ENCODE measurements at regions not wholly inside any gene's neighbourhood (a gene's known extent, or its start where the extent isn't known, plus 50 kb on each side); places are given as distances from the start of the nearest gene placed in this dataset.
"Not testable (repeated sequence)": the region's sequence is repeated elsewhere in the genome, so short reads cannot be mapped to it uniquely, and the experiment has no call there.

DNA sequence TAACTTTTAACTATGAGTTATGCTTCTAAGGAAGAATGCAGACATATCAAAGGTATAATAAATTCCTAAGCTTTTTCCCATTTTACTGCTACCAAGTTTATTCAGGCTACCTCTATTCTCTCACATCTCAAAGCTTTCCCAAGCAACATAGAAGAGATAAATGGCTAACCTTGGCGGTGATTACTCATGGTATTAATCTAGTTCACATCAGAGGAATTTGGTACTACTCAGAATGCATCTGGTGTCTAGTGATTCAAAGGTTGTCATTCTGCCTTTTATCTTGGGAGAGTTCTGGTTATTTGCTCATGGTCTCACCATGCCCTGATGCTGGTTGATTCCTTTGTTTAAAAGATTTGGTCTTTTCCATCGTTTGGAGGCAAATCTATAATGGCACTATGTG is 182.7 kb downstream of the TAF11L14 start:
- DNase-seq (ENCODE audit: insufficient read length, low spot score) (no peak), FAIRE-seq (no peak)

DNA sequence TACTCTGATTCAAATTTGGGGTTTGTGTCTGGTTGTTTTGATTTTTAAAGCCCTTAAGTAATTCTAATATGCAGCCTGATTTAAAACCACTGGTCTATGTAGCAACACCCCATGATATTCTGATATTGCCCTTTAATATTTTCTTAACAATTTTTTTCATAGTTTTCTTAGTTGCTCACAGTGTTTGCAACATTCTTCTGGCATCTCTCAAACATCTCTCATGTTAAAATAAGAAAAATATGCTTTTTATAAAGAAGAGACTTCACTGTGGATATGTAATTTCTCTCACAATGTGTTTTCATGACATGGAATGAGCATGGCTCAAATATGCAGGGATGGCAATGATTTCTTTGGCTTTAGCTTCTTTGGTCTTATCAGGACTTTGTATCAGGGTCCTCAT is 183.7 kb downstream of the TAF11L14 start:
- FAIRE-seq, result no peak

DNA sequence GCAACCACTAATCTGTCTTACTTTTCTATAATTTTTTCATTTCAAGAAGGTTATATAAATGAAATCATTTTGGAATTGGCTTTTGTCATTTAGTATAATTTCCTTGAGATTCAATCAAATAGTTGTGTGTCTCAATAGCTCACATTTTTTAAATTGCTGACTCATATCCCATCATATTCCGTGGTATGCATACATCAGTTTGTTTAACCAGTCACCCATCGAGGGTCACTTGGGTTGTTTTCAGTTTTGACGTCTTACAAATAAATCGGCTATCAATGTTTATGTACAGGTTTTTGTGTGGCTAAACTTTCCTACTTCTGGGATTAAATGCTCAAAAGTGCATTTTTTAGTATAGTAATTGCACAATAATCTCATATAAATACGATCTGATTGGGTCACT is 185.5 kb downstream of the TAF11L14 start:
- no peak for DNase-seq (ENCODE audit: insufficient read length, low spot score)
- peak; percentile 33 for FAIRE-seq

More for the DNA sequence above, 183.7 kb downstream of the TAF11L14 start:
- DNase-seq (ENCODE audit: insufficient read length, low spot score), result no peak

DNA sequence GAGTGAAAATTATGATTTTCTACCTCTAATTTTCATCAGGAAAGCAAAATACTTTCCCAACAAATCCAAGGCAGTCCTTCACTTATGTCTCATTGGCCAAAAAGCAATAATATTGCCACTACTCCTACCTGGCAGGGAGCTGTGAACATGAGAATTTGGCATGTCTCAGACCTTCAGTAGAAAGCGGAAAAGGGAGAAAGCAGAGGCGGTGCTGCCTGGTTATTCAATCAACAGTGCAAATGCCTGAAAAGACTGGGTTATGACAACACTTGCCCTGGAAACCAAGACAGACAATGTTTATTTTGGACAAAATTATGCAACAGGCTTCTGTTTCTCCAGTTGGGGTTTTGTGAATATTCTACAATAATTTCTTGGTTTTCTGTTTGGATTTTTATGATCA is 194.4 kb downstream of the TAF11L14 start:
- DNase-seq (ENCODE audit: insufficient read length, low spot score), result no peak
- FAIRE-seq, result no peak

DNA sequence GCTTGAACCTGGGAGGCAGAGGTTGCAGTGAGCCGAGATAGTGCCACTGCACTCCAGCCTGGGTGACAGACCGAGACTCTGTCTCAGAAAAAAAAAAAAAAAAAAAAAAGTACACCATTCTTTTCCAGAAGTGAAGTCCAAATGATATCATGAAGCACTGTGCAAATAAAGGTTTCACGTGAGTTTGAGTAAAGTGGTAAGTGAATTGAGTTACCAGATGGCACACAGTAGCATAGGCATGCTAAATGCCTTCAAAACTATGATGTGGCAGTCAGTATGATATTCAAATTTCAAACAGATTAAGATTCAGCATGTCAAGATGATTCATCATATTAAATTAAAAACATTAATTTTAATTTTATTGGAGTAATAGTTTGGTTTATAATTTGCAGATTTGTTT is 195.2 kb downstream of the TAF11L14 start:
- DNase-seq (ENCODE audit: insufficient read length, low spot score) (no peak), FAIRE-seq (no peak)

DNA sequence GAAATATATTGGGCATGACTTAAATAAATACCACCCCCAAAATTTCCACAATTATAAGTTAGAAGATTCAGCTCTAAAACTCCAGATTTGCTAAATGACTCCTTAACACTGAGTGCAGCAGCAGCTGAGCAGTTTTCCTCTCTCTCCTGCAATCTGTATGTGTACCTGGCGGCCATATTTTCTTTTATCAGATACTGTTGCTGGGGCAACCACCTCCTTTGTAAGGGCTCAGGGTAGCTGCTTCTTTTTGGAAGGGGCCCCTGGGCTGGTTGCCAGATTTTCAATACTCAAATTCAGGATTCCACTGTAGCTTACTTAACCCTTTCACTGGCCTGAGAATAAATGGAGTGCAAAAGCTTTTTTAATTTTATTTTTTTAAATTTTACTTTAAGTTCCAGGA is 197.0 kb downstream of the TAF11L14 start:
- DNase-seq (ENCODE audit: insufficient read length, low spot score), result no peak
- no peak for FAIRE-seq

DNA sequence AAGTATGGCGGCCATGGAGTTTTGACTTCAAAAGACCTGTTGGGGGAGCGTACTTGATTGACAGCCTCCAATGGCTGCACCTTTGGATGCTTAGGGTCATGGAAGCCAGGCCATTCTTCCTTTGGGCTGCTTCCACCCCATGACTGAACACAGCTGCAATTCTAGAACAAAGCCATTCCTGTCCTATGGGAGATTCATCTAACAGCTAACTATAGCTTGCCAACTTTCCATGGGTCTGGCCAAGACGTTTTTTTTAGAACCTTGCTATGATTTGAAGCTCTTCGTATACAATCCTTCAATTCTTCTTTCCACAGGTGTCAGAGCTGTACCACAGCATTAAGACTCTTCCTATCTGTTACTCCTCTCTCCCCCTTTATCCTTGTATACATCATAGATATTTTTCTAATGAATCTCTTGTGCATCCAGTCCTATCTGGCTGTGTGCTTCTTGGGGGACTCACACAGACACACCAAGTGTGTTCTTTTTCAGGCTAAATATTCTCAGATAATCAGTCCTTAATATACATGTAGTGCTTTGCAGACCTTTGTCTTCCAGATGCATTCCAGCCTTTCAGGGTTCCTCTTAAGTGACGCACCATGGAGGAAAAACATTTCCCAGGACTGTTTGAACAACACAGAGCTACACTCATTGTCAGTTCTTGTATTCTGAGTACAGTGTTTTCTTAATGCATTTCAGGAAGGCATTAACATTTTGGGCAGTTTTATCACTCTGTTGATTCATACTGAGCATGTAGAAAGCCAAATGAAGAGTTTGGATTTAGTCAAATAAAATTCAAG is 198.9 kb downstream of the TAF11L14 start:
- no peak for FAIRE-seq
- DNase-seq (ENCODE audit: insufficient read length, low spot score), result no peak

DNA sequence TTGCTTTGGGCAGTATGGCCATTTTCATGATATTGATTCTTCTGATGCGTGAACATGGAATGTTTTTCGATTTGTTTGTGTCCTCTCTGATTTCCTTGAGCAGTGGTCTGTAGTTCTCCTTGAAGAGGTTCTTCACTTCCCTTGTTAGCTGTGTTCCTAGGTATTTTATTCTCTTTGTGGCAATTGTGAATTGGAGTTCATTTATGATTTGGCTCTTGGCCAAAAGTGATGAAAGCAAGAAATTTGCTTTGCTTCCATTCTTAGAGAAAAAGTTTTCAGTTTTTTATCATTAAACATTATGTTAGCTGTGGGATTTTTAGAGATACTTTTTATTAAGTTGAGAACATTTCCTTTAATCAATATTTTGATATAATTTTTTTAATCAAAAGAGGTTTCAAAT is 203.5 kb downstream of the TAF11L14 start:
- FAIRE-seq (no peak), DNase-seq (ENCODE audit: insufficient read length, low spot score) (no peak)

DNA sequence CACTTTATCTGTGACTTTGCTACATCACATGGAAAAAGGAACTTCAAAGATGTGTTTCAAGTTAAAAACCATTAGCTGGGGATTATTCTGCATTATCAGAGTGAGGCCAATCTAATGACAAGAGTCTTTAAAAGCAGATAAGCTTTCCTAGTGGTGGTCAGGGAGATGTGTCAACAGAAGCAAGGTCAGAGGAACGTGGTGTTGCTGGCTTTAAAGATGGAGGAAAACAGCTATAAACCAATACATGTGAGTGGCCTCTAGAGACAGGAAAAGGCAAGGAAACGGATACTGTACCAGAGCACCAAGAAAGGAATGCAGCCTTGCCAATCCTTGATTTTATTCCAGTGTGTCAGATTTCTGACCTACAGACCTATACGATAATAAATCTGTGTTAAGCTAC is 204.2 kb downstream of the TAF11L14 start:
- FAIRE-seq, result peak; percentile 49
- no peak for DNase-seq (ENCODE audit: insufficient read length, low spot score)

DNA sequence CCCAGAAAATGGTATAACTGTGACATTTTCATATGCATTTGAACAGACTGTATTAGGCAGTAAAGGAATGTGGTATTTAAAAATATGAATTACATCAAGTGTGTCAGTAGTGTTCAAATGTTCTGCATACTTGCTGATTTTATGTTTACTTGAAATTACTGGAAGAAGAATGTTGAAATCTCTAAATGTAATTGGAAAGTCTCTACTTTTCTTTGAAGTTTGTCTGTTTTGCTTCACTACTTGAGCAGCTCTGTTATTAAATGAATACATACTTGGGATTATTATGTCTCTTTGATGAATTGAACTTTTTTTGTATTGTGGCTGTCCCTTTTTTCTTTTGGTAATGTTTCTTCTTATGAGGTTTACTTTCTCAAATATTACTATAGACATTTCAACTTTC is 205.6 kb downstream of the TAF11L14 start:
- DNase-seq (ENCODE audit: insufficient read length, low spot score), result no peak
- FAIRE-seq, result no peak

DNA sequence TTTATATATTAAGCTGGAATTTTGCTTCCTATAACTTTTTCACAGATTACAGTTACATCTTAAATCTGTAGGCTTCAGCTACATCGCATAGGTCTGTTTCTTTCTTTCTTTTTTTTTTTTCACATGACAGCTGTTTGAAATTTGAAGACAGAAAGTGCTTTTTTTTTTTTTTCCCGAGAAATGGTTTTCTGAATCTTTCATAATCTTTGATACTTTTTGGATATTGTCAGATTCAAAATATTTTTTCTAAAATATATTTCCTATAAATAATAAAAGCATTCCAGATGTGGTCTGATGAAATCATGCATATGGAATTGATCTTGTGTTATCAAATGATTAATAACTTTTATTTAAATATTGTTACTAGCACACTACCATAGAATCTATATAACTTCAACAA is 212.2 kb downstream of the TAF11L14 start:
- FAIRE-seq, result no peak

DNA sequence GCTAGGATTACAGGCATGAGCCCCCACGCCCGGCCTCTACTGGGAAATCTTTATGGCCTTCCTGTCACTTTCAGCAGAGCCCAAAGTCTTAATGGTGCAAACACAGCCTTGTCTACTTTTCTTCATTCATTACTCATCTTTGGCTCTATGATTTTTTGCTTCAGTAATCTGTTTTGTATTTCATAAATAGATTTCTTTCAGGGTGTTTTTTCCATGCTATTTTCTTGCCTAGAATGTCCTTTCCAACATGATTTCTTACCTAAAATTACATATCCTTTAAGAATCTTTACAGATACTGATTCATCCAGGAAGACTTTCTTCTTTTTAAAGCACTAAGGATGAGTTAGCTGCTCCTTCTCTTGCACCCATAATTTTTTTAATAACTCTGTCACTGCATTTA is 213.0 kb downstream of the TAF11L14 start:
- no peak for DNase-seq (ENCODE audit: insufficient read length, low spot score)
- no peak for FAIRE-seq

More for the DNA sequence above, 212.2 kb downstream of the TAF11L14 start:
- DNase-seq (ENCODE audit: insufficient read length, low spot score), result no peak

DNA sequence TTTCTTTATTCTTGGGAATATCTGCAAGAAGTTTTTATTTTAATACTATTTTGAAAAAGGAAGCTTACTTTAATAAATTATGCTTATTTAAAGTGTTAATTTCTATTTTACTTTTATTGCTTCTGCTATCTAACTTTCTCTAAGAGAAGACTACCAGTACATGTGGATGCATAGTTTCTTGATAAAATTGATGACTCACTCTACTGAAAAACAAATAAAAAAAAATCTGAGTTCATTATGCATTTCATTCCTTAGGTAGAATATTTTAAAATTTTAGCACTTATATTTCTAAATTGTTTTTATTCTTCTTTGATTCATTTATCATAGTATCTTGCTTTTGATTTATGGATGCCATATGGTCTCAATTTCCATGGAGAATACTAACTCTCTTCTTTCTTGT is 217.9 kb downstream of the TAF11L14 start:
- no peak for FAIRE-seq
- no peak for DNase-seq (ENCODE audit: insufficient read length, low spot score)

DNA sequence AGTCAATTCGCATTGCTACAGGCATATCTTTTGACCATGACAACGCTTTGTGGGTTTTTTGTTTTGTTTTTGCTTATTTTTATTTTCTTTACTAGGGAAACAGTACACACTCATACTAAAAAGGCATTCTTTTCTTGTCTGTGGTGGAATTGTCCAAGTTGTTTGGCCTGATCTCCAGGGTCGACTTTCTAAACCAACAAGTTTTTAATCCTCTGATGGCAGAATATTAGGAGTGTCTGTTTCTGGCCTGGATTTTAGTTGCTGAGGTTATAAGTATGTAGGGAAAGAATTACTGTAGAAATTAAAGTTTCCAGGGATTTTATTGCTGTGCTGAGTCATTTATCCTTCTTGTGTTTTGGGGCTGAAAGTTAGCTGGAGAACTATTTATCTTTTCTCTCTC is 218.5 kb downstream of the TAF11L14 start:
- FAIRE-seq (no peak), DNase-seq (ENCODE audit: insufficient read length, low spot score) (no peak)

DNA sequence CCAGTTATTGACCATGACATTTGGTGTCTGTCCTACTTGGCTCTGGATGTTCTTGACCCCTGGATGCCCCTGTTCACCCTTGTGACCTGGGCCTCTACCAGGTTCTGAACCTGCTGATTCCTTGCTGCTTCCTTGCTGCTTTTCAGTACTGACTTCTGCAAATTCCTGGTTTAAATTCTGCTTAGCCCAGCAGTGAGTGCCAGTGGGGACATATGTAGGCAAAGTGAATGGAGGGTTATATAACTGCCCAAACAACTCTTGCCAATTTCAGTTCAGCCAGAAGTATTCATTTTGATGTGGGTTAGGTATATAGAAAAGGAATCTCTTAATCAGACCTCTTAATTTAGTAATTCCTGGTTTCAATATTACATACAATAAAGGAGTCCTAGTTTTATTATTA is 220.6 kb downstream of the TAF11L14 start:
- no peak for DNase-seq (ENCODE audit: insufficient read length, low spot score)
- FAIRE-seq, result no peak

DNA sequence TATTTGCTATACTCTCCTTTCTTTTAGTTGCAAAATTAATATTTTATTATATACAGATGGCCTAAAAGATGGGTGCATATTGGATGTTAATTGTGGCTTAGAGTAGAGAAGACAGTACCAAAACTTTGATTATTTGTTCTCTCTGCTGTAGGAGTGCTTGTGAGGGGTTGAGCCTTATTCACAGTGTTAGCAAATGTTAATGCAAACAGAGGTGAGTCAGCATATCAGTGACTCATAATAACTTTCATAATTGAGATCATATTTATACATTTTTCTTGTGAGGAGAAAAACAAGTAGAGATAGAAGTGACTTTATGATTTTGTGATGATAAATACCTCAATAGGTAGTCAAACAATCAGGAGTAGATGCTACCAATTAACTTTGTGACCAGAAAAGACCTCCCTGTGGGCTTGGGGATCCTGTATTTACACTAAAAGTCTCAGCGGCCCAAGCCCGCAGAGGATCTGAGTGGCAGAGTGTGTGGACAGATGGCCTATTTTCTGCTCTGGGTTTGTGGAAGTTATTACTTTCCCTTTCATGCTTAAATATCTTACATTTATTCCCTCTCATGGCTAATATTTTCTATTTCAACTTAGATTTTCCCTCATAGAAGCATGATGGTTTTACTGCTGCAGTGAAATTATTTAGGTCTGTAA is 226.5 kb downstream of the TAF11L14 start:
- DNase-seq (ENCODE audit: insufficient read length, low spot score) (no peak), FAIRE-seq (no peak)

DNA sequence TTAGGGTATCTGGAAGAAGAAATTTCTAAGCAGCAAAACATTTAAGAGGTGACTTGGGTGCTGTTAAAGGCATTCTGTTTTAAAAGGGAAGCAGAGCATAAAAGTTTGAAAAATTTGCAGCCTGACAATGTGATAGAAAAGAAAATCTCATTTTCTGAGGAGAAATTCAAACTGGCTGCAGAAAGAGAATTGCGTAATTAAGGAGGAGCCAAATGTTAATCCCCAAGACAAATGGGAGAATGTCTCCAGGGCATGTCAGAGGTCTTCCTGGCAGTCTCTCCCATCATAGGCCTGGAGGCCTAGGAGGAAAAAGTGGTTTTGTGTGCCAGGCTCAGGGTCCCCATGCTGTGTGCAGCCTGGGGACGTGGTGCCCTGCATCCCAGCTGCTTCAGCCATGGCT is 230.6 kb downstream of the TAF11L14 start:
- FAIRE-seq; DNase-seq (ENCODE audit: insufficient read length, low spot score): not testable (repeated sequence)

DNA sequence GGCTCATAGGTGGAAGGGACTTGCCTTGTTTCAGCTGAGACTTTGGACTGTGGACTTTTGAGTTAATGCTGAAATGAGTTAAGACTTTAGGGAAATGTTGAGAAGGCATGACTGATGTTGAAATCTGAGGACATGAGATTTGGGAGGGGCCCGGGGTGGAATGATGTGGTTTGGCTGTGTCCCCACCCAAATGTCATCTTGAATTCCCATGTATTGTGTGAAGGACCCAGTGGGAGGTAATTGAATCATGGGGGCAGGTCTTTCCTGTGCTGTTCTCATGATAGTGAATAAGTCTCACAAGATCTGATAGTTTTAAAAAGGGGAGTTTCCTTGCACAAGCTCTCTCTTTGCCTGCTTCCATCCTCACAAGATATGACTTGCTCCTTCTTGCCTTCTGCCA is 231.7 kb downstream of the TAF11L14 start:
- not testable (repeated sequence) for DNase-seq (ENCODE audit: insufficient read length, low spot score); FAIRE-seq

DNA sequence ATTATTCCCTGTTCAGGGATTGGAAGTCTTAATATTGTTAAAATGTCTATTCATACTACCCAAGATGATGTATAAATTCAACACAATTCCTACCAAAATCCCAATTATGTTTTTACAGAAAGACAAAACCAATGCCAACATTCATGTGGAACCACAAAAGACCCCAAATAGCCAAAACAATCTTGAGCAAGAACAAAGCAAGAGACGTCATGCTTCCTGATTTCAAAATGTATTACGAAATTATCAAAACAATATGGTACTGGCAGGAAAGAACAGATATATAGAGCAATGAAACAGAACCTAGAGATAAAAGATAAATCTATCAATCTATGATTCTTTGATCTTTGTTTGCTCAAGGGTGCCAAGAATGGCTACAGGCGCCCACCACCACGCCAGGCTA is 237.9 kb downstream of the TAF11L14 start:
- DNase-seq (ENCODE audit: insufficient read length, low spot score) (no peak), FAIRE-seq (no peak)

DNA sequence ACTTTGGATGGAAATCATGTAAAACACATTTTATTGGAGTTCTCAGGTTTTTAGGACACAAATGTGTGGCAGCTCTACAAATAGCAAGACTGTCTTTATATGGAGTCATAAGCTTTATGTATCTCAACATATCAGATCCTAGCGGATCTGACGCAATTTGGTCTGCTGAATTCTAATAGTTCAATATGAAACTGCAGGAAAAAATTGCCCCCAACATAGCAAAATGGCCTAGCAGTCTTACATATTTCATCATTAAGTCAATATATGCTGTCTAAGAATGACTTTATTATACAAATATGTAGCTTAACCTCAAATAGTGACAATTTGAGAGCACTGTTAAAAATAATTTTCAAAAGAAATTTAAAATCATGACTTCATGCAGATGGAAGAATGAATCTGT is 244.3 kb downstream of the TAF11L14 start:
- no peak for FAIRE-seq
- no peak for DNase-seq (ENCODE audit: insufficient read length, low spot score)

DNA sequence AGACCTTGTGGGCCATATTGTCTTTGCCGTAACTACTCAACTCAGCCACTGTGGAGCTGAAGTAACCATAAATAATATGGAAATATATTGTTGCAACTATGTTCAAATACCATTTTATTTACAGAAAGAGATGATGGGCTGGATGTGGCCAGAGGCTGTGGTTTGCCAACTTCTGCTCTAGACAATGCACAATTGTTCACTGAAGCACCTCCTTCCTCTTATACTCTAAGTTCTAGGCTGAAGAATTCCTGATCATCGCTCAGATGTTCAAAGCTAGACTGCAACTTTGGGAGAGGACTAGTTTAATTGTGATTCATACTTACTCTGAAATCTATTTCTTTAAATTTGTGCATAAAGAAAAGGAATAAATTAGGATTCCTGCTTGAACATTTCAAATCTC is 245.0 kb downstream of the TAF11L14 start:
- FAIRE-seq, result no peak
- DNase-seq (ENCODE audit: insufficient read length, low spot score), result no peak

DNA sequence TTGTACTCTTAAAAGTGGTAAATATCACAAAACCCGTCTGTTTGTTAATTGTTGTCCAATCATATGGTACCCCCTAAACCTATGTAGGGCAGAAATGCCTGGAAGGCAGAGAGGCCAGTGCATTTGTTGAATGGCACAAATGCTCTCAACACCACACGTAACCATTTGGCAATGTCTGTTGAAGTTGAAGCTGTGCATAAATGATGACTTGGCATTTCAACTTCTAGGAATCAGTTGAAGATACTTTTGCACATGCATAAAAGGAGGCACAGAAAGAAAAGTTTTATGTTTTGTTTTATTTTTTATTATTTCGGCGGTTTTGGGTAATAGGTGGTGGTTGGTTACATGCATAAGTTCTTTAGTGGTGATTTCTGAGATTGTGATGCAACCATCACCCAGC is 246.6 kb downstream of the TAF11L14 start:
- FAIRE-seq, result peak; percentile 73

More for the DNA sequence above, 246.6 kb downstream of the TAF11L14 start:
- no peak for DNase-seq (ENCODE audit: insufficient read length, low spot score)

Measured in HTR-8/SVneo (cell line).